ENCODE measurements at regions not wholly inside any gene's neighbourhood (a gene's known extent, or its start where the extent isn't known, plus 50 kb on each side); places are given as distances from the start of the nearest gene placed in this dataset.
"Not testable (repeated sequence)": the region's sequence is repeated elsewhere in the genome, so short reads cannot be mapped to it uniquely, and the experiment has no call there.

DNA sequence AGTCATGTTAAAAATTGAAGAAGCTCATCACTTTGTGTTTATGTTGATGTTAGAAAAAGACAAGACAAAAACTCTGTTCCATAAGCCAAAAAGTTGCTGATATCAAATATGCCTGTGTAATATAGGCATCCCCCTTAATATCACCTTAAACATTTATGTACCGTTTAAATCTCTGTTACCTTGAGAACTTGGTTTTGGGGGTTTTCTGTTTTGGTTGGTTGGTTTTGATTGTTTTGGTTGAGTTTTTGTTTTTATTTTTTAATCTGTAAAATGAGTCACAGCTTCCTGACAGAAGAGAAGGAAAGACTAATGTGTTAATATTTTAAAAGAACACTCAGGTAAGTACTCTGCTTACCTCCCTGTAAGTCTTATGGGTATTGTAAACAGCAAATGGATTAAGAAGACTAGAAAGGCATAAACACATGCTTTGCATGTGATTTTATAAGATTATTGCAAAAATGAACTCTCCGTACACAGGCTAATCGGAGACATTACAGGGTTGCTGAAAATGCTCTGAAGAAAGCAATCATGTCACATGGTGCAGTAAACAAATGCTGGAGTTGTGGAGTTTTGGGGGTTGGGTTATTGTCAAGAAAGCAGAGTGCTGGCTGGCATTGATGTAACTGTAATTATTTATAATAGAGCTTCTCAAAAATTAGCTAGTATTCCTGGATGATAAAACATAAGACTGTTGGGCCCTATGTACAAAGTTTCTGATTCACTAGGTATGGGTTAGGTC lies 69.5 kb upstream of the MBNL1 start:
- no peak for DNase-seq

DNA sequence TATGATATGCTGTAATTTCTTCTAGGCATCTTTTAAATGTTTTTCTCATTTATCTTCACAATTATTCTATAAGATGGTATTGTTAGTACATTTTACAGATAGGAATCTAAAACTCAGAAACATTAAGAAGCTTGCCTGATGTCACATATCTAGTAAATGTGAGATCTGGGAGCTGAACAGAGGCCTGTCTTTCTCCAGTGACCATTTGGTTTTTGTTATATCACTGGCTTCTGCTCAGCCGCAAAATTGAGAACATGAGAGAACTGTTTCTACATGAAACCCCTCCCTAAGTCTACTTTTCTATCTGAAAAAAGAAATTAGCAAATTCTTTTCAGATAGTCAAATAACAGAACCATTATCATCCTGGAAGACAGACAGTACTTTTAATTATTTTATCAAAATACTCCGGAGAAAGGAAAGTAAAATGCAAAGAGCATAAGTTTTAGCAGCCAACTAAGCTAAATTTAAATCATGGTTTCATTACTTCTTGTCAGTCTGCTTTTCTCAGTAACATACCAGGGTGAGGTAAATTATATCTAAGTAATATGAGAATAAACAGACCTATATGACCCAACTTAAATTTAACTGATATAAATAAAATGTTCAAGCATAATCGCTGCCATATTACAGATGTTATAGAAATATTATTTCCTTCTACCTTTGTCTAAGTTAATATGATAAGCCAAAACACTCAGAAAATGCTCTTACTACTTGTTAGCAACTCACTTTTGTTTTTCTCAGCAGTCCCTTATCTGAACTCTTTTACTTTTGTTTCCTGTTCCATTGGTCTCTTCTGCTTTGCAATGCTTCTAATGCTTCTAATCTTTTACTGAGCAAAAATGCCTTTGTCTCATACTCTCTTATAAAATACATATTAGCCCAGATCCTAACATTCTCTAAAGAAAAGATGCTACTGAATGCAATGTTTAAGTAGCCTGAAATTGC lies 68.0 kb upstream of the MBNL1 start:
- no peak for DNase-seq

DNA sequence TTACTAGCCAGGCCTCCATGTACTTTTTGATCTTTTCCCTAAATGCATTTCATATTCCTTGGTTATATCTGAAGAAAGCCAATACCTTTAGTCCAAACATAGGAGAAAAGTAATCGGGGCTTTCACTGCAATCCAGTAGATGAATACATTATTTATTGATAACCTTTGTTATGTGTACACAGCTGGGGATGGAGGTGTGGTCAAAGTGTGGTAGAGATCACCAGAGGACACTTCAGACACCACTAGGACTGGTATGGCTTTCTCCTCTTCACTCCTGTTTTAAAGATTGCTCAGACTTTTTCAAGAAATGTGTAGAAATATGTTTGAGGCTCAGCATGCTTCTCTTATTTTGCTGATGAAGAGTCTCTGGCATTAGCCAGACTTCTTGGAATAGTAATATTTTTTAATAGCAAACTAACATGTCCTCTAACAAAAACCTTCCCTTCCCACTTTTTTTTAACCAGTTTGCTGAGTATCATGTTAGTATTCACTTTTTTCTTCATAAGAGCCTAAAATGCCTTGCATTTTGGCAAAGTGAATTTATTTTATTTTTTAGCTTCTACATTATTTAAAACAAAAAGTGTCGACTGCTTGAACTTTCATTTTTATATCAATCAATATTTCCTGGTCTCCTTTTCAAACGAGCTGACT lies 65.6 kb upstream of the MBNL1 start:
- no peak for DNase-seq

DNA sequence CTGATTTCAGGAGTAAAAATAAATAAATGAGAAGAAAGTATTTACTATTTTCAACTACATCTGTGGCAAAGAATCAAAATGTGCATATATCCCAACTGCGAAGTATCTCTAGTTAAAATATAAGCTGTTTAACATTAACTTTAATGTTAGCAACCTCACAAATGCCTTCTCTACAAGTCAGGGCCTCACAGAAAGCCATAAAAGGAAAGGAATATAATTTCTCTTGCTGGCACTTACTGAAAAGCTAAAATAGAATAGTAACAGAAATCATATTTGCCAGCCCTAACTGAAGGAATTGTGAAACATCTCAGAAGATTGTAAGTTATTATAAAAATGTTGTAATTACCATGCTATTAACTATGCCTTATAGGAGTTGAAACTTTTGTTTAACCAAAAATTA lies 65.1 kb upstream of the MBNL1 start:
- no peak for DNase-seq

DNA sequence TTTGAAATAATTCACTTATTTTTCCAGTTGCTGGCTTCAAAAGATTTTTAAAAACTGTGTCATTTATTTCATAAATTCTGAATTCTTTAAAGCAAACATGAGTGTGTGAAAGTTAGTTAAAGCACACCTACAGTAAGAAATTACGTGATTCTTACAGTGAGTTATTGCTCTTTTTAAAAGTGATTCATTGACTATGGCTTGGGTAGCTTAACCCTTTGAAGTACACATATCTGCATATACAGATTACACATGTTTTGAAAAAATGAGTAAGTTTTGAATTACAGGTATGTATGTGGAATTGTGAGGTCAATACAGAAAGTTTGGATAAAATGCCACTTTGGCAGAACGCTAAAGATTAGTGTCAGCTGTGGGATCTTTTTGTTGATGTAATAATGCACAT lies 64.5 kb upstream of the MBNL1 start:
- DNase-seq, result no peak

DNA sequence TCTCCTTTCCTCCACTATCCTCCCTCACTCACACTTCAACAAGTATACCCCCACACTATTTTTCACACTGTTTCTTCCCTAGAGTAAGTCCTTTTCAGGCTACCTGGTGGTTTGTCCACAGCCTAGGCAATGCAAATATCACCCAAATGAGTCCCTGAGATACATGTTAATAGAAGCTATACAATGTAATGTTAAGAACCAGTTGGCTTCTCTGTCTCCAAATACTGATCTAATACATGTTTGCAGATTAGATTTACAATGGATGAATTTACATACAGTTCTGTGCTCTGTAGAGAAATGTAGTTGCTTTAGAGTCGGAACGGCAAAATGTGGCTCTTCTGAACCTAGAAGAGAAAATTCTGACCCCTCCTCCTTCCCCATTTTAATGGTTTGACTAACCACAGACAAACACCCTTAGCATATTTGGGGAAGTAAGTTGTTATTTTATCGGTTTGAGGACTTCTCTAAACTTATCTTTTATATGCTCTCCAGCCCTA lies 63.6 kb upstream of the MBNL1 start:
- no peak for DNase-seq

DNA sequence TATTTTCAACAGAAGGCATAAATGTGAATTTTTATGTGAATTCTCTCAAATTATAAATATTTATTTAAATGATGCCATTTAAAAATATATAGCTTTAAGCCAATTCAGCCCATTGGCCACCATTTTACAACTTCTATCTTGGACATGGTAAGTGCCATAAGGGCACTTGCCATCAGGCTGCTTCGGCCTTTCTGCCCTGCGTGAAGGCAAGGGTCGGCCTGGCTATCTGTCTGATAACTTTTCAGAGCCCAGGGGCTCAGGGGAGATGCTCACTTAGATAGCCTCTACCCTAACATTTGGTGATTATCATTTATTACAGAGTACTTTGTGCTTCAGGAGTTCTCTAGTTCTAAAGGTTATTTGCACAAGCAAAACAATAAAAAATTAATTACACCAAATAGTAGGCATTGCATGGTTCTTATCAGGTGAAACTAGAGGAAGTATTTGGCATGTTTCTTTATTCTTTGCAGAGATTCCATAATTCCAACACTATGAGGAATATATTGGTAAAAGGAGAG lies 62.4 kb upstream of the MBNL1 start:
- no peak for DNase-seq

DNA sequence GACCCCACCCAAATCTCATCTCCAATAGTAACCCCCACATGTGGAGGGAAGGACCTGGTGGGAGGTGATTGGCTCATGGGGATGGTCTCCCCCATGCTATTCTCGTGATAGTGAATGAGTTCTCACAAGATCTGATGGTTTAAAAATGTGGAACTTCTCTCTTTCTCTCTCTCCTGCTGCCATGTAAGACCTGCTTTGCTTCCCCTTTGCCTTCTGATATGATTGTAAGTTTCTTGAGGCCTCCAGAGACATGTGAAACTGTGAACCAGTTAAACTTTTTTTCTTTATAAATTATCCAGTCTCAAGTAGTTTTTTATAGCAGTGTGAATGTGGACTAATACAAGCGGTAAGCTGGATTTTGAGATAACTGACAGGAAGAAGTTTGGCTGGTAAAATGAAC lies 60.3 kb upstream of the MBNL1 start:
- no peak for DNase-seq

DNA sequence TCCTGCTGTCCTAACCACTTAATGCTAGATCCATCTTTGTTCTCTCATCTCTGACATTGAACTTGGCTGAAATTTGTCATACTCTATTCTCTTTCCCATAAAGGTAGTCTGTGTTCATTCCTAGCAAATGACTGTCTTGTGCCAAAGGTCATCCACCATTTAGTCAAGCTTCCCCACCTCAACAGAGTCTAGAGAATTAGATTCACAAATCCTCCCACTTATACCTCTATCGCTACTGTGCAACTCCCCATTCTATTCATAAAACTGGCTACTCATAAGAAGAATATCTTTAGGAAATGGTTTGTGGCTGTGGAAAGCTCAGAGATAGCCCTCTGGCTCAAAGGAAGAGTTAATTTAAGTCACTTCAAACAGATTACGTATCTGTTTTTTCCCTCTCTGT lies 59.7 kb upstream of the MBNL1 start:
- no peak for DNase-seq

DNA sequence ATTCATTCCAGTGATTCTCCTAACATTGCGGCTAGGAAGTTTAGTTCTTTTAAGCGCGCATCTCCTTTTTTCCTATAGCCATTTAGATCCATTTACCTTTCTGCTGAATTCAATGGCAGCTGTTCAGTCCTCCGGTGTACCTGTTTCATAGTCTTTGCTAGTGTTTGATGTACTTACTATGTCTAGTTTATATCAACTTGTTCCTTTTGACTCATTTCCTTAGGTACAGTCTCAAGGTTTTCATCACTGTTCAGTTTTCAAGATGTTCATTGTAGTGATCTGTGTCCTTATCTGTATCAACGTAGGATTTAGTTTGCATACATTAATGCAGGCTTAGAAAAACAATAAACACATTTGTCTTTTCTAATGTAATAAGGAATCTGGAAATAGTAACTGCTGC lies 59.0 kb upstream of the MBNL1 start:
- no peak for DNase-seq

DNA sequence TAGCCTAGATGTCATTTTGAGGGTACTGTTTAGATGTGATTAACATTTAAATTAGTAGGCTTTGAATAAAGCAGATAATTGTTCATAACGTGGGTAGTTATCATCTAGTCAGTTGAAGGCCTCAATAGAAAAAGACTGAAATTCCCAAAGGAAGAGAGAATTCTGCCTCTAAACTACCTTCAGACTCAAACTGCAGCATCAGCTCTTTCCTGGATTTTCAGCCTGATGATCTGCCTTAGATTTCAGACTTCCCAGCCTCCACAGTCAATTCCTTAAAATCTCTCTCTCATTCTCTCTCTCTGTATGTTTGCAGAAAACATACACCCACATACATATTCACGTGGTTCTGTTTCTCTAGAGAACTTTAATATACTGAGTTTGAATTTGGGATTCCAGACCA lies 58.0 kb upstream of the MBNL1 start:
- no peak for DNase-seq

DNA sequence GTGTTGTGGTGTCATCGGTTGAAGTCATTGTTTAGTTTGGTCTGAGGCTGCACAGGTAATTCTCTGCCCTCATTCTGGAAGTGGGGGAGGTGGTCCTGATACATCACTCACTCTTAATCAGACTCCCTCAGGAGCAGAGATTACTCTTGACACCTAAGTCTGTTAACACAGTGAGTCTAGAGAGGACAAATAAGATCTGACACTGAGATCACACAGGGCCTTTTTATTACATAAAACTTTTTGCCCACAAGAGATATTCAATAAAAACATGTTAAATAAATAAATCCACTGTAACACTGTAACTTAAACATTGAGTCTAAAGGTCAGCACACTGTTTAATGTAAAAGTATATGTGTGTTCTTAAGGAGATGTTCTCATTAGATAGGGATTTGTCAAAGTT lies 57.1 kb upstream of the MBNL1 start:
- no peak for DNase-seq

DNA sequence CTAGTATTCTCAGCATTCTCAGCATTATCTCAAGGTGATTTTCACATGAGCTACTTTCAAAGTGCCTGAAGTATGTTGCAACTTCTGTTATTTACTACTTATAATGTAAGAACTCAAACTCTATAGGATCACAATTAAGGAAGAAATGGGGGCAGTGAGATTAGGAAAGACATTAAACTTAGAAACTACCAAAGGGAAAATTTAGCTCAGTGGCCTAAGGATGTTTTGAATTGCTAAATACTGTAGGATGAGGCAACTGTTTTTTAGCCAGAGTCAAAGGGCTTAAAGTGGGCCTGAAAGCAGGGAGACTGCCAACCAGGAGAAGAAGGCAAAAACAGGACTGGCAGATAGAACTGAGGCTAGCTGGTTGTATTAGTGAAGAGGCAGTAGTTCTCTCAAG lies 55.5 kb upstream of the MBNL1 start:
- DNase-seq, result no peak

DNA sequence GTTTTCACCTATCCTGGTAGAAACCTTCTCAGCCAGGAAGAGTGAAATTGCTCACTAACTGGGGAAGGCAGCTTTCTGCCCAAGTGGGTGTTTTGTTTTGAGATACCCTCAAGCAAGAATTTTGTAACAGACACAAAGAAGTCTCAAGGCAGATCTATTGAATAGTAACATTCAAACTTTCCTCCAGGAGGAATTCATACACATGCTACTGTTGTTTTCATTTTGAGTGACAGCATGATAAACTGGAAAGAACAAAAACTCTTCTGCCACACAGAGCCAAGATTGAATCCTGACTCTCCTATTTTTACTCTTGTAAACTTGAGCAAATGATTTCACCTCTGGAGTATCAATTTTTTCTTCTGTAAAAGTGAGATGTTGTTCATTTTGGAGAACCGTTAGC lies 54.8 kb upstream of the MBNL1 start:
- no peak for DNase-seq

DNA sequence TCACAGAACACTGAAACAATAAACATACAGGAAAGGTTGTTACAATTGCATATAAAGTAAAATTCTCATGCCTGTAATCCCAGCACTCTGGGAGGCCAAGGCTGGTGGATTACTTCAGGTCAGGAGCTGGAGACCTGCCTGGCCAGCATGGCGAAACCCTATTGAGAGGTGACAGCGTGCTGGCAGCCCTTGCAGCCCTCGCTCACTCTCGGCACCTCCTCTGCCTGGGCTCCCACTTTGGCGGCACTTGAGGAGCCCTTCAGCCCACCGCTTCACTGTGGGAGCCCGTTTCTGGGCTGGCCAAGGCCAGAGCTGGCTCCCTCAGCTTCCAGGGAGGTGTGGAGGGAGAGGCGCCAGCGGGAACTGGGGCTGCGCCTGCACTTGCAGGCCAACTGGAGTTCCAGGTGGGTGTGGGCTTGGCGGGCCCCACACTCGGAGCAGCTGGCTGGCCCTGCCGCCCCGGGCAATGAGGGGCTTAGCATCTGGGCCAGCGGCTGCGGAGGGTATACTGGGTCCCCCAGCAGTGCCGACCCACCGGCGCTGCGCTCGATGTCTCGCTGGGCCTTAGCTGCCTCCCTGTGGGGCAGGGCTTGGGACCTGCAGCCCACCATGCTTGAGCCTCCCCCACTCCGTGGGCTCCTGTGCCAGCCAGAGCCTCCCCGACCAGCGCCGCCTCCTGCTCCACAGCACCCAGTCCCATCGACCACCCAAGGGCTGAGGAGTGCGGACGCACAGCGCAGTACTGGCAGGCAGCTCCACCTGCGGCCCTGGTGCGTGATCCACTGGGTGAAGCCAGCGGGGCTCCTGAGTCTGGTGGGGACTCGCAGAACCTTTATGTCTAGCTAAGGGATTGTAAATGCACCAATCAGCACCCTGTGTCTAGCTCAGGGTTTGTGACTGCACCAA lies 51.5 kb upstream of the MBNL1 start:
- DNase-seq, result not testable (repeated sequence)

DNA sequence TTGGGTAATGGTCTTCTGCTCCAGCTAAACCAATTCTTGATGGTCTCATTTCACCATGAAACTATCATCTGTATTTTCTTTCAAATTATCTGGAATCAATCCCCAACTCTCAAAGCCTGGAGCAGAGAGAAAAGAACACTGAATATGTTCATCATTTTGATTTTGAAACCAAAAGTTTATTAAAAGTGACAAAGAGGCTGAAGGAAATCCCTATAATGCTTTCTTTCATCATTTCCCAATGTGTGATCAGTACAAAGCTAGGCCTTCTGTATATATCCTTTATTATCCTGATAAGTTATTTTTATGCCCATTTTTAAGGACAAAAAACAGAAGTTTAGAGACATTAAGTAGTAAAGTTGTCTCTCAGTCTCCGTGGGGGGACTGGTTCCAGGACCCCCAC lies 50.1 kb upstream of the MBNL1 start:
- no peak for DNase-seq

All from NCI-H2171 treated with DMSO at 0.1 percent for 48 hours (cell line).